GM21526 (cell line): ENCODE measurements at regions not wholly inside any gene's neighbourhood (a gene's known extent, or its start where the extent isn't known, plus 50 kb on each side); places are given as distances from the start of the nearest gene placed in this dataset.
A peak's percentile ranks its signal among the peaks of the same experiment; 100 is the strongest.

ENCODE experiments used
- ATAC-seq: cut with Tn5 transposase; IDR thresholded peaks from one replicate; pipeline ENCODE4 v1.9.1; 2021; ENCODE audit warnings: moderate library complexity; ENCODE audit not compliant: unreplicated experiment, low FRiP score

DNA sequence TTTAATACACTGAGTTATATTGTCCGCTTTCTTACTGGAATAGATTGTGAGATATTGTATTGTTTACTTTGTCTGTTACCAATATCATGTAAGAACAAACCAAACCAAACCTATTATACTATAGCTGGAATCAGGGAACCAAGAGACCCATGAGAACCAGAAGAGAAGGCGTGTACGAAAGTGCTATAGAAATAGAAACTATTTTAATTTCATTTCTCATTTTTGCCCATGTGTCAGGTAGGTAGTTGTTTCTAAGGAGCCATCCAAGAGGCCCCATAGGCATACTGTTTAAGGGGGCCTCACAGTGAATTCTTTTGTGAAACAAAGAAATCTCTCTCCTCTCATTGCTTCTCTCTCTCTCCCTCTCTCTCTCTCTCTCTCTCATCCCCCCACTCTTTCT, 363.6 kb downstream of the RNF144A start:
- ATAC-seq = peak; percentile 75

GRCh38 chr2:7281231-7282201, 364.3 kb downstream of the RNF144A start:
- ATAC-seq = peak; percentile 58

GRCh38 chr2:7286120-7286519, 368.9 kb downstream of the RNF144A start:
- no peak for ATAC-seq

DNA sequence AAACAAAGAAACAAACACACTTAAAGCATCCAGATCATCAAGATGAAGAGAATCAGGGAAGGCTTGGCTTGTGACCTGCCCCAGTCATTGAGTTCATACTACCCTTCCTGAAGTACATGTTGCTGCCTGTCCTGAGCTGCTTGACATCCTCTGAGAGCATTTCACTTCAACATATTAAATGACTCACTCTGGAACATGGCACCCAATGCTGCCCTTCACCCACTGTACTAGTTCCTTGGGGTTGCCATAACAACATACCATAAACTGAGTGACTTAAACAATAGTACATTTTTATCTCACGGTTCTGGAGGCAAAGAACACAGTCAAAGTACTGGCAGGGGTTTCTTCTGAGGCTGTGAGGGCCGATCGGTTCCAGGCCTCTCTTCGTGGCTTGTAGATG, 371.3 kb downstream of the RNF144A start:
- no peak for ATAC-seq

DNA sequence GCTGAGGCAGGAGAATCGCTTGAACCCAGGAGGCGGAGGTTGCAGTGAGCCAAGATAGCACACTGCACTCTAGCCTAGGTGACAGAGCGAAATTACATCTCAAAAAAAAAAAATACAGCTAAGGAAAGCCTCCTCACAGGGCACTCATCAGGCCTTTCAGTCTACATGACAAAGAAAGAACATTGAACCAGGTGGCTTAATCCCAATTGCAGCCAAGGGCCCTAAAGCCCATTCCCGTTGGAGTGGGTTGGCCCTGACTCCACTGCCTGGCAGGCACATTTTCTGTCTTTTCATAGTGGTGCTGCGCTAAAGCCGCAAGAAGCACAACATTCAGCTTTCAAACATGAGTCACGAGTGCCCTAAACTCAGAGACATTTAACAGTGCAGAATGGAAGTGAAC, 372.5 kb downstream of the RNF144A start:
- ATAC-seq = no peak

- no peak for ATAC-seq
These were observed 375.0 kb downstream of the RNF144A start for GRCh38 chr2:7292154-7292691.

DNA sequence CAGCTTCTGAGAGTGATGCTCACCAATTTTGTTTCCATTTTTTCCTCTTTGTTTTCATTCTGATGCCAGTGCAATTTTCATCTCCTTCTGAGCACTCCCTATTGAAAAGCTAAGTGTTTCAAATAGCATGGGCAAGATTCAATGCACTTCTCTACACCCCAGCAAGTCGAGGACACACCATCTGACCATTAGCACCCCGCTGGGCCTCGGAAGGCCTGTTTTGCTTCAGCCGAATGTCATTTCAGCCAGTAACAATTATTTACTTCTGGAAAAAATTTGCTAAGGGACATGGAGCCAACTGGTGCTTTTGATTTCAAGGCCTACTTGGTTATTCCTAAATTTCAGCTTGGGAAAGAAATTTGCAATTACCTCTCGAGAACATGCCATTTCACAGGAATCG, 392.4 kb downstream of the RNF144A start:
- no peak for ATAC-seq

- ATAC-seq = no peak
These were observed 407.5 kb downstream of the RNF144A start for GRCh38 chr2:7324706-7325105.

DNA sequence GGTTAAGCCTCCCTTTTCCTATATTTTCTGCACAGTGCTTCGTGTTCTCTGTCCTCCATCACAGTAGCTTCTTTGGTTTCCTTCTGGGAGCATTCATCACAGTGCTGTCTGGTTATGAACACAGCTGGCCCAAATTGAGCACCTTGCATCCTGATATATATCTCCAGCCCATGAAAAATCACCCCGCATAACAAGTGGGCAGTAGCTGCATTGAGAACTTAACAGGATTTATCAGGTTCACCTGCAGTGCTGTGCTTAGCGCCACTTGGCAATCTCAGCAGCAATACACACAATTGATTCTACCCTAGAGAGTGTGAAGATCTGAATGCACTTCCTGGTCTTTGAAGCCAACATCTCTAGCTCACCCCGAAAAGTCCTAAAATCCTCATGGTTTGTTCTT, 408.0 kb downstream of the RNF144A start:
- no peak for ATAC-seq

- ATAC-seq = no peak
These were observed 412.3 kb downstream of the RNF144A start for GRCh38 chr2:7329465-7329864.

DNA sequence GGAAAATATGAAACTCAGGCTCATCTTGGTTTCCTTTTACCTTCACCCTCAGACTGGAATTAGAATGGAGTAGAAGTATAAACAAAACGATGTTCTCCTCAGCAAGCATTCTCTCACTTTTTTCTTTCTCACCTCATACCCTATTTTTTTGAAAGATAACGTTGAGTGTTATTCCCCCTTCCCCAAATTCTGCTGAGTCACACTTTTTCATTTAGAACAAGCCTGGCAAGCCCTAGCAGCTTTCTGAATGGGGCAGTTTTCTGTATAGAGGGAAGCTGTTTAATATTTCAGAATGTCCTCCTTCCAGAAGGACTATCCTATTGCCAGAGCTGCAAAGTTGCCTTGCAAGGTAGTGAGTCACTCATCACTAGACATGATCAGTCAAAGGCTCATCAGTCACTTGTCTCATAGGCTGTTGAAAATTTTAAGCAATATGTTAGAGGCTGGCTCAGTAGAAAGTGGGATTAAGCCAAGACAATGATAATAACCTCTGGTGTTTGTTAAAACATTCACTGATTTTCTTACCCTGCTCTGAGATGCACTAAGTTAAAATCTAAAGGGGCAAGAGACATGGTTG, 416.1 kb downstream of the RNF144A start:
- ATAC-seq = no peak

DNA sequence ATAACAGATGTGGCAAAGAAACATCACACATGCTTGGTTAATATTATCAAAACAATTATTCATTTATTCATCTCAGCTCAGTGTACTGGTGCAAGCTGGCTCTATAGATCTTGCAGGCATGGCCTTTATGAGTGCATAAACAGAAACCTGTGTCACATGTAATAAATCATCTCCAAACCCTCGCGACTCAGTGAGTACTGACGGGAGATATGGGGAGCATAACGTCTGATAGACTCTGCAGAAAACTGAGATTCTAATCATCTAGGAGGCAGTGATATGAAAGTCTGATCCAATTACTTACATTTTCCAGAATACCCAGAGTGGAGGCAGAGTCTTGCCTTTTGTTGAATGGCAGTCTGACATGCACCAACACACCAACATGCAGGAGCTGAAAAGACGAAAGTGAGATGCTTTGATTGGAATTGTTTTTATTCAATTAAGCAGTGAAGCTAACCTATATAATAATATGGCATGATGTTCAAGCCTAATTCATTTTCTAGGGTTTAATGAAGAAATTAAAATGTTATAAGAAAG, 416.8 kb downstream of the RNF144A start:
- ATAC-seq = no peak

DNA sequence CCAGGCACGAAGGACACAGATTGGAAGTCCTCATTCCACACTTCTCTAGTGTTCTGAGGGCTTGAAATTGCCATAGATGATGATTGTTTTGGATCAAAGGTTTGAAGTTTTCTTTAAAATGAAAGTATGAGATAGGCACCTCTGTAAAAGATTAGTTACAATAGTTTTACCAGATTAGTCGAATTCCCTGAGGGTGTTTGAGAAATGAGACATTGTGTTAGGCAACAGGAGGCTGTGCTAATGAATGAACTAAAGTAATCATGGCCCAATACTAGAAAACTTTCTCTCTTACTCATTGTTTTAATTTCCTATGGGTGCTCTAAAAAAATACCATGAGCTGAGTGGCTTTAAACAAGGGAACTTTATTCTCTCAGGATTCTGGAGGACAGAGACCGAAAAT, 421.7 kb downstream of the RNF144A start:
- no peak for ATAC-seq

- no peak for ATAC-seq
These were observed 429.1 kb downstream of the RNF144A start for GRCh38 chr2:7346336-7346735.

DNA sequence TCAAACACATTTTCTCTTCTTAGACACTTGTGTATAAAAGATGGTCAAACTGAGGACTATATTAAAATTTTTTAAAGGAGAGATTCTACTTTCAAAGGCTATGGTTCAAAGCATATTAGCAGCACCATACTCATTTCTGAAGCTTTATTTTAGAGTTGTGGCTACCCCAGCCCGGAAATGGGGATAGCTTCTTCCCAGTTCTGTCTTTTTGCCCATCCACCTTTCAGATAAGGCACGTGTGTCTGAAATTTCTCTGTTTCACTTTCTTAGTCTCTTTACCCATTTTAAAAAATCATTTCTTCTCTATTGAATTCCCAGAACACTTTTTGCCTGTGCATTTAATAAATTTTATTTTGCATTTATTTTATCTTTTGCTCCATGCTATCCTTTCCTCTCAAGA, 431.5 kb downstream of the RNF144A start:
- peak; percentile 70 for ATAC-seq

GRCh38 chr2:7352191-7352590, 435.0 kb downstream of the RNF144A start:
- no peak for ATAC-seq

- no peak for ATAC-seq
These were observed 436.4 kb downstream of the RNF144A start for GRCh38 chr2:7353571-7353970.

GRCh38 chr2:7355781-7356180, 438.6 kb downstream of the RNF144A start:
- ATAC-seq = no peak

DNA sequence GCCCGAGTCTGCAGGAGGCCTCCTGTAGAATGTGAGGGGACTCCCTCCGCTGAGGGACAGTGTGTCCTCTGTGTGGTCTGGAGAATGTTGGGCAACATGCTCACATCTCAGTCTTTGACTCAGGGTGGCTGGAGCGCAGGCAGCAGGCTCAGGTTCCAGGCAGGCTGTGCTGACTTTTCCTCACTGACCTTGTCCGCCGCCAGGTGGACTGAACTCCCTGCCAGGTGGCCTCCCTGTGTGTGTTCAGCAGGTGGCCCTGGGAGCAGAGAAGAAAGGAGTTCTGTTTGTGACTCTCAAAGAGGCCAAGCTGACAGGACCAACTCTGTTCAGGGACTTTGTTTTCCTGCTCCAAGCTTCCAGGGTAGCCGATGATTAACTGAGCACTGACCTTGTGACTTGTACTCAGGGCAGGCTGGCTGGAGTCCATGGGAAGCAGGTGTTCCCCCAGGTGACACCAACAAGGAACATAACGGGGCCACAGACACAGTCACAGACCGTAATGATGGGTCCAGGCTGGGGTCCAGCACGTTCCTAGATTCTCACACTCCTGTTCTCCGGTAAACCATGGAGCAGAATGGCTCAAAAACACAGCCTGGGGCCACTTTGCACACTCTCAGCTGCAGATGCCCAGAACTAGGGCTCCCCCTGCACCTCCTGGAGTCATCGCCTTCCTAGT, 439.8 kb downstream of the RNF144A start:
- ATAC-seq = no peak

DNA sequence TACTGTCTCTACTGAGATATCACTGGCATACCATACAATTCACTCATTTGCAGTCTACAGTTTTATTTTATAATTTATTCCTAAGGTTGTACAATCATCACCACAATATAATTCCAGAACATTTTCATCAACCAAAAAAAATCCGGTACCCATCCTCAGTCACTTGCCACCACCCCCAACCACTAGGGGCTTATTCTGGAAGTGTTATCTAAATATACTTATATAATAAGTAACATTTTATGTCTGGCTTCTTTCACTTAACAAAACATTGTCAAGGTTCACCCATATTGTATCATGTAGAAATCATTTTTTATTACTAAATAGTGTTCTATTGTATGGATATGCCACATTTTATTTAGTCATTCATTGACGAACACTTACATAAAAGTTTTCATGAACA, 440.8 kb downstream of the RNF144A start:
- ATAC-seq = no peak

GRCh38 chr2:7358865-7359447, 441.7 kb downstream of the RNF144A start:
- no peak for ATAC-seq
